Muscle of back (tissue), 3 donors: ENCODE measurements at regions not wholly inside any gene's neighbourhood (a gene's known extent, or its start where the extent isn't known, plus 50 kb on each side); places are given as distances from the start of the nearest gene placed in this dataset.

Experiments
- DNase-seq, 3 donors: peaks; one replicate each; pipeline versions ENCODE4 v3.0.0 to v3.0.0-alpha.2; 2013

DNA sequence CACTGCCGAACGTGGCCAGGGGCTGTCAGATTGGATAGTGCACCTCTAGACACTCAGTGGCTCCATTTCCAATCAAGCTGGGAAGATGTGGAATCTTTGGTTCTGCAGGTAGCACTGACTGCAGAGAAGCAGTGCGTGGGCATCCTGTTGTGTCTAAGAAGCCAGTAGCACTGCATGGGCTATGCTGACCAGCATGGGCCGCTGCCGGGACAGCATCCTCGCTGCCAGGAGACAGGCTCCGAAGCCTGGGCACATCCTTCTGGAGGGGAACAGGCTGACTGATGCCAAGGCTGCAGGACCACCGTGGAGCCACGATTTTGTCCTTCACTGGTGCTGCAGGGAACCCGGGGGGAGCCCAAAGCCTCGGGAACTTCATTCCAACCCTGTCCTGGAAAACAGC, 649.4 kb downstream of the NPHP4 start:
- DNase-seq, result no peak

DNA sequence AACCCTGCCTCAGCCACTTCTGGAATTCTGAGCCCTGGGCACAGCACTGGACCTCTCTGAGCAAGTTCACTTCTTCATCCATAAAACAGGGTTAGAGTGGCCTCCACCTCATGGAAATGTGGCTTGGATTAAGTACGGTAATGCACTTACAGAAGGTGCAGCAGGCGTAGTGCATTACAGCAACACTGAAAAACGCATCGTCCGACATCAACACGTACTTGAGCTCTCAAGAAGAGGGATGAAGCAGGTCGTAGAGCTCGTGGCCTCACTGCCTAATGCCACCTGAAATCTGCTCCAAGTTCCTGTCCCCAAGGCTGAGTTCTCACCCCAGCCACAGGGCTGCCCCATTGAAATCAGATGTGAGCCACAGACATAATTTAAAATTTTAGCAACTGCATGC, 650.1 kb downstream of the NPHP4 start:
- DNase-seq, result no peak

DNA sequence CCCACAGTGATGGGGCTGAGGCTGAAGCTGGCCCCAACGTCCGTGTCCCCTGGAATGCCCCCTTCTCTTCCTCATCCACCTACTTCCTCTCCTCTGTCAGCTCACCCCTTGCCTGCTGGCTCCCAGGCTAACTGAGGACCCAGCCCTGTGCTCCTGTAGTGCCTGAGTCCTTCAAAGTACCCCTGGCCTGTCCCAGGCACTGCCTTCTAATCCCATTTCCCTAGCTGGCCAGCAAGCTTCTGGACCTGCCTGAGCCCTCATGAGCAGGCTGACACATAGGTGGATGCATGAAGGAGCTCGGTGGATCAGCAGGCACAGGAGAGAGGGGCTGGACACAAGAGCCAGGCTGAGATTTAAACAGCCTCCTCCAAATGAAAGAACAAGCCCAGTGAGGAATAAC, 650.8 kb downstream of the NPHP4 start:
- DNase-seq, result no peak

DNA sequence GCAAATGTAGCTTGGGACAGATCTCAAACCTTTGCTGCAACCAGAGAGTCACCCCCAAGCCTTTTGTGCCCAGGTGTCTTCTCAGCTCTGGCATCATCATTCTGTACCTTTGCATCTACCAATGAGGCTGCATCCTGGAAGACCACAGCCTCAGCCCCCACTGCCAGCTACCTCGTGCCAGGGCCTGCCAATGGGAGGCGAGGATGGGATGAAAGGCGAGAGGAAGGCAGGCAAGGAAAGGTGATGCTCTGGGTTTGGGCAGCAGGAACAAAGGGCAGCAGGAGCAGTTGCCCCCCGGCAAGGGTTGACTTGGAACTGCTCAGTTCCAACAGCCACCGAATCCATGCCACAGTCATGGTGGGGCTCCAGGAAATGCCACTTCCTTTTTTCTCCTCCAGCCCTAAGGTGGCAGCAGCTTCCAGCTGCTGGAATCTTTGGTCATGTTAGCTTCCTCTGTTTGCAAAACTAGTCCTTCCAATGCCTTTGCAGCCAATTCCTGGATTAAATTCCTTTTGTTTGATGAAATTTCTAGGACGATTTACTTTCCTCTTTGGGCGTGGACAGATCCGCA, 651.6 kb downstream of the NPHP4 start:
- no peak for DNase-seq

- DNase-seq, result no peak
Observed at GRCh38 chr1:5338466-5338865, 653.8 kb downstream of the NPHP4 start.

DNA sequence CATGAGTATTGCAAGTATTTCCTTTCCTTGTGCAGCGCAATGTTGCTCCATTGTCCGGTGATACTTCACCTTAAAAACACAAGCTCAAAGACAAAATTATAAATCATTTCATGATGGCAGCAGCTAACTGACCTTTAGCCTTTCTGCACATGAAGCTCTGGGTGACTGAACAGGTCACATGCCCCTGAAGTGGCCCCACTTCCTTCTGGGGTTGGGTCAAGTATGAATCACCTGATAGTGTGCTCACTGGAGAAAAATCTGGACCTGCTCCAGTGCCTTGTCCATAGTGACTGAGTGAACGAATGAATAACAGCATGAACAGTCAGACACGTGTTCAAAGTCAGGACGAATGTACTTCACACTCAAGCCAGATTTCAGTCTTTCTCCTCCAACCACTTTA, 658.9 kb downstream of the NPHP4 start:
- DNase-seq, result no peak

DNA sequence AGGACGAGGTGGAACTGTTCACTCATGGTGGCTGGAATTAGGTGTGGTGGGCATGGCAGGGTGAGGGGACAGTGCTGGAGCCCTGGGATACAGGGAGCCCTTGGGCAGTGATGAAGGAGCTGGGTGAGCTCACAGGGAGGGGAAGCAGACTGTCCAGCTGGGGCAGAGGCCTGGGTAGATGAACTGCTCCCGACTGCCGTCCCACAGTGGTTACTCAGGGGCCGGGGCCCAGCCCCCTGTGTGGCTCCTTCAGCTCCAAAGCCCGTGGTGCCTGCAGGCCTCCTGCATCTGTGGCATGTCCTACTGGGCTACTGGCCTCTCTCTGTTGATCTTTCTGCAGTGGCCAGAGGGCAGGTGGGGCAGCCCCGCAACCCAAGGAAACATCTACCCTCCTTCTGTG, 661.1 kb downstream of the NPHP4 start:
- DNase-seq, result no peak

DNA sequence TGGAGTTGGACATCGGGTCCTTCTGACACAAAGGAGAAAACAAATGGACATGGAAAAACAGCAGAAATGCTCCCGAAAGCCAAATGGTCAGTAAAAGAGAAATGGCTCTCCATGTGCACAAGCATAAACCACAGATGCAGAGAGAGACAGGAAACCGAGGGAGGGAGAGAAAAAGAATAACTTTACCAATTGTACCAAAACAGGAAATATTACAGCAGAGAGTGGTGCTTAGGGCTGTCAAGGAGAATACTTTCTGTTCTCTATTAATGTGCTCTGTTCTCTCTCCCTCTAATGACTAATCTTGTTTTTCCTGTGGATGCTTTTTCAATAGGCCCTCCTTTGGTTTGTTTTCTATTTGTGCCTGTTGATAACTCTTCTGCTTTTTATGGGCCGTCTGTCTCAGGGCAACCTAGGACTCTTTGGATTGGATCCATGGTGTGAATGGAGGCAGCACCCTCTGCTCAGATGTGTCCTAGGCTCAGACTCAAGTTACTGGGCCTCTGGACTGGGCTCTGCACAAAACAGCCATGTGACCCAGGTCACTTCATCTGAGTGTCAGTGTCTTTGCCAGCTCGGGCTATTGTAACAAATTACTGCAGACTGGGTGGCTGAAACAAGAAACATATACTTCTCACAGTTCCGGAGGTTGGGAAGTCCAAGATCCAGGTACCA, 663.0 kb downstream of the NPHP4 start:
- no peak for DNase-seq

DNA sequence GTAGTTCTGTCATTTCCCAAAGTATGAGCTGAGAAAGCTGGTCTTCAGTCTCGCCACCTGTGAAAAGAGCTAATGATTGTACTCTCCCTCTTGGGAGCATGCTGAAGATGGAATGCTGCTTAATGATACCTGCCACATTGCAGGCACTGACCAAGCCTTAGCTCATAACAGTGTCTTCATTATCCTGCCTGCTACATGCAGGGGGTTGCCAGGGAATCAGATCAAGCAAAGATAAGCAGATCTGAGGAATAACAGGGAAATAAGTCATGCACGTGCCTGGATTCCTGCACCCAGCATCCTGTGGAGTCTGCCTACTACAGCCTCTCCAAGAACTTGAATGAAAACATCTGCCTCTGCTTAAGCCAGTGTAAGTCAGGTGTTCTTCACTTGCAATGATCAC, 667.3 kb downstream of the NPHP4 start:
- DNase-seq, result no peak

- no peak for DNase-seq
Observed at GRCh38 chr1:5318143-5318816, 663.9 kb downstream of the AJAP1 start.

DNA sequence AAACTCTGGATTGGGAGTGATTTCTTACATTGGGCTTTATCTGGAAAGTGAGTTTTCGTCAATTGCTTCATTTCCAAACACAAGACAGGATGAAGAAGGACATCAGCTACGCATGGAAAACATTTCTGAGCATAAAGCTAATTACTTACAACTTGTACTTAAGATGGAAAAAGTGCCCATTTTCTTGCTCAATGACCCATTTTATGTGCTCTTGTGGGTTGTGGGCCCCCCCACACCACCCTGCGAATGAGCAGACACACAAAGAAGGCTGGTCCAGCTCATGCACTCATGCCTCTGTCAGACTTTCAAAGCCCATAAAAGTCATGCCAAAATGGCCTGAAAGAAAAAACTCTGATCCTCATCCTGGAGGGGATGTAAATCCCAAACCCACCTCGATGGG, 663.0 kb downstream of the AJAP1 start:
- DNase-seq, result no peak

- no peak for DNase-seq
Observed at GRCh38 chr1:5312862-5313261, 658.5 kb downstream of the AJAP1 start.

GRCh38 chr1:5312293-5312674, 657.9 kb downstream of the AJAP1 start:
- DNase-seq, result no peak

GRCh38 chr1:5311634-5312292, 657.4 kb downstream of the AJAP1 start:
- DNase-seq, result no peak

DNA sequence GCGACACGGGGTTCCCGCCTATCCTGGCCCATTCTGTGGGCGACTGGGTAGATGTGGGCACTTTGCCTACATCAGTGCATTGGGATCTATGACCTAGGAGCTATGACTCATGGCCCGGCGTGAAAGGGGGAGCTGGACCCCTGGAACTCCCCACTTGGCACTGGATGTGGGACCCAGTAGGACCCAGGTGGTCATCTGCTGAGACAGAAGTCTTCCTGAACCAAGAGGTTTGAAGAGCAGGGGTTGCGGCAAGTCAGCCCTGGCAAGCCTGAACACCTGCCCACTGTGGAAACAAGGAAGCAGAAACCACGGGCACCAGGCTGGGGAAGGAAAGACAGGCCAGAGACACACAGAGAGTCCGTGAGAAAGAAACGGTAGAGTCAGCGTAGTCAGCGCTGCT, 656.7 kb downstream of the AJAP1 start:
- DNase-seq, result no peak

DNA sequence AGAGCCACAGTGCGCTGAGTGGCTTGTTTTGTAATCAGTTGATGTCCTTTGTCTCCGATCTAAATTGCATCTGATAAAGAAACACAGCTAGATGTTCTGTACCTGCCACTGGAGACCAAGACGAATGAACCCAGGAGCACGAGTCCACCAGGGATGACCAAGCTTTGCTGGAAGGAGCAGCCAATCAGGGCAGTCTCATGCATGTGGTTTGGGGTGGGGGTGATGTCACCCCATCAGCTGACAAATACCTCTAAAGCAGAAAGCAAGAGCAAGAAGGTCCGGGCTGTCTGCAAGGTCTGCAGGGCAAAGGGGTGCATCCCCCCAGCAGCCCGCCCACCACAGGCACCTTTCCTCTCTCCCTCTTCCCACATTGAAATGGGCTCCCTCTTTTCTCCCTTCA, 653.8 kb downstream of the AJAP1 start:
- no peak for DNase-seq

DNA sequence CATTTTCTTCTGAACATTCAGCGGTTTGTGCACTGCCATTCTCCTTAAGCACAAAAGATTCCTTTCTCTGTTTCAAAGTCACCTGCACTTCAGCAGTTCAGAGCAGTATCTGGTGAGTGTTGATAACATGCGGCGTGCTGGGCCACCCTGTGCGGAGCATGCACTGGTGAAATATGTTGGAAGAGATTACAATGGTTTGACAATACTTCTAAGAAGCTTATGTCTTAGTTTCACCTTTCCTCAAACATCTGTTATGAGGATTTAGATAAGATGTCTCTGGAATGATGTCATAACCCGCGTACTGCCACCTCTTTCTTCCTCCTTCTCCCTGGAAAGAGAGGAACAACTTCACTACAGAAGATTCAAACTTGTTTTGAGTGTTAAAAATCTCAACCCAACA, 650.3 kb downstream of the AJAP1 start:
- no peak for DNase-seq

DNA sequence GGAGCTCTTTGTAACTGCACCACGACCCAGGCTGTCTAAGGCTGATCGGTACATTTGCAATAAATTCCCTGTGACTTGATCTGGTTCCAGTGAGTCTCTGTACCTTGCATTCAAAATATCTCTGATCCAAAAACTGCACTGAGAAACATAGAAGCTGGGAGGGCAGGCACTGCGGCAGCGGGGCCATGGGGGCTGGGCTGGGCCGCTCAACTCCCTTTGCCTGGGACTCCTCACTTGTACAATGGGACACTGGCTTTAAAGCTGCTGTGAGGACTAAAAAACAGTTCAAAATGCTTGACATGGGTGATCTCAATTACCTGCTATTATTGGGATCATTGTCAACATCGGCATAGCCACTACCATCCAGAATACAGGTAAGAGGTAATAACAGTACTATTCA, 644.0 kb downstream of the AJAP1 start:
- no peak for DNase-seq

DNA sequence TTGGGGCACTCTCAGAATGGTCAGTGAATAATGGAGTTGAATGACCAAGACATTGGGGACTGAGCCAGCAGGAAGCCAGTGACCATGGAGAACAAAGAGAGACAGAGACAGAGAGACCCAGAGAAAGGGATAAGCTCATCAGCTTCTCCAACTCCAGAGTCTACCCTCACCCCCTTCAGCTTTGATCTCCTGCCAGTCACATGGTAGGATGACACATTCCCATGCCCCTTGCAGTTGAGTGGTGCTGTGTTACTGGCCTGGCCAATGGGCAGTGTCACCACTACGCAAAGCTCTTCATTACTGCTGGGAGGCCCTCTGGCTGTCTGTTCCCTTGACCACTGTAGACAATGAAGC, 643.5 kb downstream of the AJAP1 start:
- no peak for DNase-seq

GRCh38 chr1:5297180-5297885, 642.9 kb downstream of the AJAP1 start:
- DNase-seq, result peak; percentile 51 to 78 (median 54)

DNA sequence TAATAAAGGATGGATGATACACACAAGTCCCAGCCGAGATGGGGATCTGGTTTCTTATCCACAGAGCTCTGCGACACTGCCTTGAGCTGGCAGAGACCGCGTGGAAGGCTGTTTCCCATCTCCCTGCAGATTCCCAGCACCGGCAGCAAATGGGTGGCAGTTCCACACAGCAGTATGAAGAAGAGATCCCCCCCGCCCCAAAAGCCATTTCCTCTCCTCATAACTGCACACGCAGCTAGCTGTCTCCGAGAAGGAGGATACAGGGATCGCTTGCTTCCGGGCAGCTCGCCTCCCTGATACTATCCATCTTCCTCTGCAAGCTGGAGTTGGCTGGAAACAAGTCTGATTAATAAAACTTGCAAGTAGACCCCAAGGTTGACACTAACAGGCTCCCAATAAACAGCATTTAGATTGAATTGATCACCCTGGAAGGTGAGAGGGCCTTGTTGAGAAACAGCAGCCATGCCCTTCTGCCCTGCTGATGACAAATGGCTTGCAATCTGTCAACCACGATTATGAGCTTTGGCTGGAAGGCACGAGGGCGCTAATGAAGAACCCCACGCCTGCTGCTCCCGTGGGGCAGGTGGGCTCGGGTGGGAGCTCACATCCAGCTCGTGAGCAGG, 642.3 kb downstream of the AJAP1 start:
- peak in 1 of 3 donors; percentile 12 for DNase-seq

DNA sequence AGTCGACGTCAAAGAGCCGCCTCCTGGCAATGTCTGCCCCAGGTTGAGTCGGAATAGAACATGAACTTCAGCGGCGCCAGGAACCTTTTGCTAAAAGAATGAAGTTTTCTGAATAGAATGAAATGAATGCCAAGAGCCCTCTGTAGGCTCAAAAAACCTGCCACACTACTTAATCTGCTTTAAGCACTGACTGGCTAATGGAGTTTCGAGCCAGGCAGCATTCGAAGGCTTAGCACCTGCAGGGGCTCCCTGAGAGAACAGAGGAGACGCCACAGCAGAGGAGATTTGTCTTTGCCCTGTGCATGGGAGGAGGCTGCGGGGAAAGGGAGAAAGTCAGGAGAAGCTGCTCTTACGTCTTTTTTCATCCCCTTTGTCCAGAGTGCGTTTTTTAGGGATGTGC, 641.7 kb downstream of the AJAP1 start:
- DNase-seq, result peak in 1 of 3 donors; percentile 5
